ENCODE measurements at regions not wholly inside any gene's neighbourhood (a gene's known extent, or its start where the extent isn't known, plus 50 kb on each side); places are given as distances from the start of the nearest gene placed in this dataset.

GRCh38 chr2:5982193-5982902, 290.2 kb downstream of the SOX11 start:
- Histone ChIP-seq H3K4me3 (no peak overlapping the region), H3K36me3 (no peaks in the 10 kb centered on the region), H3K27ac (replicated peaks in 1 of 4) (no peak overlapping the region), H3K9me3 (no peaks in the 10 kb centered on the region), H3K4me1 (peaks cover 0 to 10% (median 8%) of the 10 kb centered on the region in 4 donors), H3K27me3 (peaks cover 0 to 47% (median 0%) of the 10 kb centered on the region in 4 donors)
- DNase-seq (ENCODE audit: extremely low spot score), result peak; percentile 21
- intact Hi-C loops (cut with DNase I), result no loop called here
- TF ChIP-seq EP300 (IDR thresholded peaks at IDR 0.05), result no peak
- no peak for TF ChIP-seq CTCF (IDR thresholded peaks at IDR 0.05)
- TF ChIP-seq POLR2AphosphoS5 (IDR thresholded peaks at IDR 0.05), result no peak
- no peak for TF ChIP-seq POLR2A (IDR thresholded peaks at IDR 0.05; ENCODE audit: low read depth)
- 86% methylated on average over 16 of the region's 16 CpGs for WGBS

GRCh38 chr2:5982903-5983265, 290.7 kb downstream of the SOX11 start:
- Histone ChIP-seq H3K4me3 (no peak overlapping the region), H3K9me3 (no peaks in the 10 kb centered on the region), H3K27ac (replicated peaks in 1 of 4) (no peak overlapping the region), H3K36me3 (no peaks in the 10 kb centered on the region), H3K4me1 (peaks cover 0 to 10% (median 8%) of the 10 kb centered on the region in 4 donors), H3K27me3 (peaks cover 0 to 47% (median 0%) of the 10 kb centered on the region in 4 donors)
- TF ChIP-seq EP300 (IDR thresholded peaks at IDR 0.05), result no peak
- no peak for TF ChIP-seq CTCF (IDR thresholded peaks at IDR 0.05)
- no peak for TF ChIP-seq POLR2A (IDR thresholded peaks at IDR 0.05; ENCODE audit: low read depth)
- TF ChIP-seq POLR2AphosphoS5 (IDR thresholded peaks at IDR 0.05), result no peak
- intact Hi-C loops (cut with DNase I), result no loop called here
- 96% methylated on average over 11 of the region's 11 CpGs for WGBS
- peak; percentile 55 for DNase-seq (ENCODE audit: extremely low spot score)

GRCh38 chr2:5983511-5984272, 291.5 kb downstream of the SOX11 start:
- Histone ChIP-seq H3K9me3 (no peaks in the 10 kb centered on the region), H3K27ac (replicated peaks in 1 of 4) (no peak overlapping the region), H3K27me3 (peaks cover 0 to 47% (median 0%) of the 10 kb centered on the region in 4 donors), H3K4me1 (peaks cover 0 to 10% (median 8%) of the 10 kb centered on the region in 4 donors), H3K4me3 (no peak overlapping the region), H3K36me3 (no peaks in the 10 kb centered on the region)
- TF ChIP-seq POLR2A (IDR thresholded peaks at IDR 0.05; ENCODE audit: low read depth) (no peak), EP300 (IDR thresholded peaks at IDR 0.05) (no peak), POLR2AphosphoS5 (IDR thresholded peaks at IDR 0.05) (no peak), CTCF (IDR thresholded peaks at IDR 0.05) (no peak)
- WGBS, result 93% methylated on average over 13 of the region's 13 CpGs
- intact Hi-C loops (cut with DNase I), result no loop called here
- no peak for DNase-seq (ENCODE audit: extremely low spot score)

- DNase-seq (ENCODE audit: extremely low spot score), result no peak
- no peak overlapping the region for H3K4me3 ChIP-seq
- TF ChIP-seq CTCF (IDR thresholded peaks at IDR 0.05), result no peak
- TF ChIP-seq POLR2AphosphoS5 (IDR thresholded peaks at IDR 0.05), result no peak
- no peak for TF ChIP-seq POLR2A (IDR thresholded peaks at IDR 0.05; ENCODE audit: low read depth)
- TF ChIP-seq EP300 (IDR thresholded peaks at IDR 0.05), result no peak
- no peaks in the 10 kb centered on the region for H3K9me3 ChIP-seq
- WGBS, result 89% methylated on average over 2 of the region's 2 CpGs
- peaks cover 0 to 47% (median 0%) of the 10 kb centered on the region in 4 donors for H3K27me3 ChIP-seq
- peaks cover 0 to 10% (median 8%) of the 10 kb centered on the region in 4 donors for H3K4me1 ChIP-seq
- no peak overlapping the region for H3K27ac ChIP-seq (replicated peaks in 1 of 4)
- intact Hi-C loops (cut with DNase I), result no loop called here
- H3K36me3 ChIP-seq, result no peaks in the 10 kb centered on the region
Observed at GRCh38 chr2:5984273-5984655, 292.1 kb downstream of the SOX11 start.
